ENCODE measurements at regions not wholly inside any gene's neighbourhood (a gene's known extent, or its start where the extent isn't known, plus 50 kb on each side); places are given as distances from the start of the nearest gene placed in this dataset.
"Not testable (repeated sequence)": the region's sequence is repeated elsewhere in the genome, so short reads cannot be mapped to it uniquely, and the experiment has no call there.

DNA sequence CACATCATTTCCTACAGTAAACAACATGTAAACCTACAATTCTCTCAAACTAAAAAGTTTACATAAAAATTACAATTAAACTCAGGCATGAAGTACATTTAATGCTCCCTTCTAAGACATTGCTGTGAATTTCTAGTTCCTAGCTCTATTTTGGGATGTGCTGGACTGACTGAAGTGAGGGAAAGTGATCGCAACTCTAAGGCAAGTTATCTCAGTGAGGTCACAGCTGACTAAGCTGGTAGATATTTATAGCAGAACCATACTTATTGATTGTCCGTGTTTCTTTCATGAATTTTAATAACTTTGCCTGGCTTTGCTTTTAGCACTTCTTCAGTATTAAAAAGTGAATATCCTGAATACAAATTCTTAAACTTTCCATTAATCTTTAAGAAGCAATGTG is 570.4 kb upstream of the GALNTL6 start:
- TF ChIP-seq, protein P1, sequence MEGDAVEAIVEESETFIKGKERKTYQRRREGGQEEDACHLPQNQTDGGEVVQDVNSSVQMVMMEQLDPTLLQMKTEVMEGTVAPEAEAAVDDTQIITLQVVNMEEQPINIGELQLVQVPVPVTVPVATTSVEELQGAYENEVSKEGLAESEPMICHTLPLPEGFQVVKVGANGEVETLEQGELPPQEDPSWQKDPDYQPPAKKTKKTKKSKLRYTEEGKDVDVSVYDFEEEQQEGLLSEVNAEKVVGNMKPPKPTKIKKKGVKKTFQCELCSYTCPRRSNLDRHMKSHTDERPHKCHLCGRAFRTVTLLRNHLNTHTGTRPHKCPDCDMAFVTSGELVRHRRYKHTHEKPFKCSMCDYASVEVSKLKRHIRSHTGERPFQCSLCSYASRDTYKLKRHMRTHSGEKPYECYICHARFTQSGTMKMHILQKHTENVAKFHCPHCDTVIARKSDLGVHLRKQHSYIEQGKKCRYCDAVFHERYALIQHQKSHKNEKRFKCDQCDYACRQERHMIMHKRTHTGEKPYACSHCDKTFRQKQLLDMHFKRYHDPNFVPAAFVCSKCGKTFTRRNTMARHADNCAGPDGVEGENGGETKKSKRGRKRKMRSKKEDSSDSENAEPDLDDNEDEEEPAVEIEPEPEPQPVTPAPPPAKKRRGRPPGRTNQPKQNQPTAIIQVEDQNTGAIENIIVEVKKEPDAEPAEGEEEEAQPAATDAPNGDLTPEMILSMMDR (IDR thresholded peaks at IDR 0.05; ENCODE audit: low read depth, low read length, missing control alignments), result no peak
- H3K4me3 ChIP-seq (ENCODE audit: low read depth, low read length), result no peak overlapping the region
- no peak for DNase-seq (ENCODE audit: low read depth)

DNA sequence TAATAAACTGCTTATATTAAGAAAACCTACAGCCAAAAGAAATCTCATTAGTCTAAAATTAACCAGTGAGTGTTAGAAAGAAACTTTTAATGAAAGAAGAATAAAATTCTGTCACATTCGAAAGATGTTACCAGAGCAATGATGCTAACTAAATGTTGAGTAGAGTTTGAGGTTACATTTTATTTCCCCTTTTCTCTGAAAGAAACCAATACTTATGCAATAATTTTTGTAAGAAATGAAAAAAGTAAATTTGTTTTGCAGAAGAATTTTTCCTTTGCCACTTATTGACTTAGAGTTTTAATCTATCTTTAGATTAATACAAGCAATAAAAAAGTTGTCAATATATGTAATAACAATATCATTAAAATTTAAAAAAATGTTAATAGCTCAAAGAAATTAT is 574.0 kb upstream of the GALNTL6 start:
- TF ChIP-seq, protein P1 (IDR thresholded peaks at IDR 0.05; ENCODE audit: low read depth, low read length, missing control alignments), result no peak
- DNase-seq (ENCODE audit: low read depth), result no peak
- no peak overlapping the region for H3K4me3 ChIP-seq (ENCODE audit: low read depth, low read length)

GRCh38 chr4:171235521-171235920 is 577.7 kb upstream of the GALNTL6 start:
- TF ChIP-seq, protein P1 (IDR thresholded peaks at IDR 0.05; ENCODE audit: low read depth, low read length, missing control alignments), result no peak
- no peak overlapping the region for H3K4me3 ChIP-seq (ENCODE audit: low read depth, low read length)
- no peak for DNase-seq (ENCODE audit: low read depth)

- H3K4me3 ChIP-seq (ENCODE audit: low read depth, low read length); DNase-seq (ENCODE audit: low read depth): not testable (repeated sequence)
These were observed 583.9 kb upstream of the GALNTL6 start for GRCh38 chr4:171229354-171229753.

GRCh38 chr4:171221181-171221580 is 592.0 kb upstream of the GALNTL6 start:
- TF ChIP-seq, protein P1 (IDR thresholded peaks at IDR 0.05; ENCODE audit: low read depth, low read length, missing control alignments), result no peak
- no peak for DNase-seq (ENCODE audit: low read depth)
- H3K4me3 ChIP-seq (ENCODE audit: low read depth, low read length), result no peak overlapping the region

DNA sequence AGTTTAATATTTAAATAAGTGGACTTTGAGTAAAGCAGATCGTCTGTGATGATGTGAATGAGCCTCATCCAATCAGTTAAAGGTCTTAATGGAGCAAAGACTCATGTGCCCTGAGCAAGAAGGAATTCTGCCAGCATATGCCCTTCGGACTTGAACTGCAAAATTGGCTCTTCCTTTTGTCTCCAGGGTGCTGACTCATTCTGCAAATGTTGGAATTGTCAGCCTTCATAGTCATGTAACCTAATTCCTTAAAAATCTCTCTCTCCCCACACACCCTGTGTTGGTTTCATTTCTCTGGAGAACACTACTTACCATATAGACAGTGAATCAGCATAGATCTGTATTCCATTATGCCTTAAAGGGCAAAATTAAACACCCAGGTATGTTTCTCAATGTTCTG is 609.8 kb upstream of the GALNTL6 start:
- no peak overlapping the region for H3K4me3 ChIP-seq (ENCODE audit: low read depth, low read length)
- TF ChIP-seq, protein P1 (IDR thresholded peaks at IDR 0.05; ENCODE audit: low read depth, low read length, missing control alignments), result no peak
- no peak for DNase-seq (ENCODE audit: low read depth)

GRCh38 chr4:171202908-171203307 is 610.3 kb upstream of the GALNTL6 start:
- no peak for DNase-seq (ENCODE audit: low read depth)
- TF ChIP-seq, protein P1 (IDR thresholded peaks at IDR 0.05; ENCODE audit: low read depth, low read length, missing control alignments), result no peak
- H3K4me3 ChIP-seq (ENCODE audit: low read depth, low read length), result no peak overlapping the region

GRCh38 chr4:171186700-171187099 is 626.5 kb upstream of the GALNTL6 start:
- DNase-seq (ENCODE audit: low read depth), result no peak
- H3K4me3 ChIP-seq (ENCODE audit: low read depth, low read length), result no peak overlapping the region
- TF ChIP-seq, protein P1 (IDR thresholded peaks at IDR 0.05; ENCODE audit: low read depth, low read length, missing control alignments), result peak; percentile 7
